NB4 (cell line): ENCODE measurements at regions not wholly inside any gene's neighbourhood (a gene's known extent, or its start where the extent isn't known, plus 50 kb on each side); places are given as distances from the start of the nearest gene placed in this dataset.

Experiments
- DNase-seq: peaks from one replicate; pipeline ENCODE4 v3.0.0; 2010; ENCODE audit warnings: low read depth
- H3K4me3 ChIP-seq: one replicate; pipeline ENCODE4 v1.5.1; 2011; ENCODE audit warnings: mild to moderate bottlenecking, low read depth, low read length, moderate library complexity
- CTCF ChIP-seq: IDR thresholded peaks from one replicate; pipeline ENCODE4 v1.5.1; 2012; ENCODE audit warnings: low read depth, low read length
- MAX ChIP-seq: IDR thresholded peaks from 2 replicates; pipeline ENCODE4 v1.6.1; 2011; ENCODE audit warnings: low read depth, low read length
- MYC ChIP-seq: IDR thresholded peaks from 2 replicates; pipeline ENCODE4 v1.6.1; 2011; ENCODE audit warnings: low read depth, low read length
- POLR2A ChIP-seq: IDR thresholded peaks from 2 replicates; pipeline ENCODE4 v1.6.1; 2011; ENCODE audit warnings: mild to moderate bottlenecking; ENCODE audit not compliant: insufficient read length; ENCODE audit errors: extremely low read depth

- no peak overlapping the region for H3K4me3 ChIP-seq
- no peak for DNase-seq
- TF ChIP-seq MYC: no peak
- no peak for TF ChIP-seq POLR2A
- TF ChIP-seq MAX: no peak
- no peak for TF ChIP-seq CTCF
These were observed 1347.3 kb downstream of the PCDH9 start for GRCh38 chr13:65882810-65883209.

GRCh38 chr13:65881561-65882155, 1348.5 kb downstream of the PCDH9 start:
- TF ChIP-seq CTCF: no peak
- no peak for TF ChIP-seq POLR2A
- TF ChIP-seq MAX: no peak
- TF ChIP-seq MYC: no peak
- no peak overlapping the region for H3K4me3 ChIP-seq
- DNase-seq: no peak

- no peak for TF ChIP-seq CTCF
- DNase-seq: no peak
- no peak overlapping the region for H3K4me3 ChIP-seq
These were observed 1355.1 kb downstream of the PCDH9 start for GRCh38 chr13:65875031-65875430.

- no peak for DNase-seq
- no peak for TF ChIP-seq MYC
- TF ChIP-seq MAX: no peak
- no peak for TF ChIP-seq CTCF
- TF ChIP-seq POLR2A: no peak
- no peak overlapping the region for H3K4me3 ChIP-seq
These were observed 1357.7 kb downstream of the PCDH9 start for GRCh38 chr13:65872448-65872847.

GRCh38 chr13:65868884-65869283, 1361.3 kb downstream of the PCDH9 start:
- DNase-seq: no peak
- H3K4me3 ChIP-seq: no peak overlapping the region
- TF ChIP-seq POLR2A (no peak), CTCF (no peak), MAX (no peak), MYC (no peak)

GRCh38 chr13:65868099-65868498, 1362.0 kb downstream of the PCDH9 start:
- no peak for TF ChIP-seq MAX
- TF ChIP-seq POLR2A: no peak
- TF ChIP-seq CTCF: no peak
- TF ChIP-seq MYC: no peak
- no peak overlapping the region for H3K4me3 ChIP-seq
- no peak for DNase-seq
